ENCODE measurements at regions not wholly inside any gene's neighbourhood (a gene's known extent, or its start where the extent isn't known, plus 50 kb on each side); places are given as distances from the start of the nearest gene placed in this dataset.

DNA sequence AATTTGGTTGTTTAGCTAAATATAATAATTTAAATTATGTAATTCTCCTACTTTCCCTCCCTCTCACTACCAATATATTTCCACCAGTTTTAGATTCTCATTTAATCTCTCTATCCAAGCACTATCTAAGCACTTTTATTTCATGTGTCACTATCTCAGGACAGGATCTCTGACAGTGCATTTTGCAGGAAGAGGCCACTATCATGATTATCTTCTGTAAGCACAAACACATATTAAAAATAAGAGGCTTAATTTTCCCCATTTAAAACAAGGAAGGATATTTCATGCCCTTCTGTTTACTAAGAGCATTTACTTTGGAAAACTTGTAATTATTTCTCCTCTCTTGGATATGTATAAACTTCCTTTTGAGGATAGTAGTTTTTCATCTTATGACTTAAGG lies 726.2 kb upstream of the ZNF804A start:
- Histone ChIP-seq H3K27ac (ENCODE audit: low read depth, low read length) (no peak overlapping the region), H4K20me1 (ENCODE audit: insufficient read depth, low read length) (no peaks in the 10 kb centered on the region), H3K36me3 (ENCODE audit: insufficient read depth, low read length) (no peaks in the 10 kb centered on the region), H3K4me2 (ENCODE audit: insufficient read depth, low read length) (no peak overlapping the region), H3K4me3 (ENCODE audit: insufficient read depth, low read length) (no peak overlapping the region), H2AFZ (ENCODE audit: low read length) (no peak overlapping the region), H3K27me3 (ENCODE audit: insufficient read depth, low read length) (no peaks in the 10 kb centered on the region), H3K9me3 (ENCODE audit: low read depth, low read length) (no peaks in the 10 kb centered on the region), H3K4me1 (ENCODE audit: insufficient read depth, low read length) (no peaks in the 10 kb centered on the region), H3K79me2 (ENCODE audit: insufficient read depth, low read length) (no peaks in the 10 kb centered on the region)
- TF ChIP-seq, protein P1, sequence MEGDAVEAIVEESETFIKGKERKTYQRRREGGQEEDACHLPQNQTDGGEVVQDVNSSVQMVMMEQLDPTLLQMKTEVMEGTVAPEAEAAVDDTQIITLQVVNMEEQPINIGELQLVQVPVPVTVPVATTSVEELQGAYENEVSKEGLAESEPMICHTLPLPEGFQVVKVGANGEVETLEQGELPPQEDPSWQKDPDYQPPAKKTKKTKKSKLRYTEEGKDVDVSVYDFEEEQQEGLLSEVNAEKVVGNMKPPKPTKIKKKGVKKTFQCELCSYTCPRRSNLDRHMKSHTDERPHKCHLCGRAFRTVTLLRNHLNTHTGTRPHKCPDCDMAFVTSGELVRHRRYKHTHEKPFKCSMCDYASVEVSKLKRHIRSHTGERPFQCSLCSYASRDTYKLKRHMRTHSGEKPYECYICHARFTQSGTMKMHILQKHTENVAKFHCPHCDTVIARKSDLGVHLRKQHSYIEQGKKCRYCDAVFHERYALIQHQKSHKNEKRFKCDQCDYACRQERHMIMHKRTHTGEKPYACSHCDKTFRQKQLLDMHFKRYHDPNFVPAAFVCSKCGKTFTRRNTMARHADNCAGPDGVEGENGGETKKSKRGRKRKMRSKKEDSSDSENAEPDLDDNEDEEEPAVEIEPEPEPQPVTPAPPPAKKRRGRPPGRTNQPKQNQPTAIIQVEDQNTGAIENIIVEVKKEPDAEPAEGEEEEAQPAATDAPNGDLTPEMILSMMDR (IDR thresholded peaks at IDR 0.05; ENCODE audit: extremely low read depth, low read depth, low read length), result no peak
- DNase-seq (ENCODE audit: insufficient read length, low spot score, missing footprints), result no peak

DNA sequence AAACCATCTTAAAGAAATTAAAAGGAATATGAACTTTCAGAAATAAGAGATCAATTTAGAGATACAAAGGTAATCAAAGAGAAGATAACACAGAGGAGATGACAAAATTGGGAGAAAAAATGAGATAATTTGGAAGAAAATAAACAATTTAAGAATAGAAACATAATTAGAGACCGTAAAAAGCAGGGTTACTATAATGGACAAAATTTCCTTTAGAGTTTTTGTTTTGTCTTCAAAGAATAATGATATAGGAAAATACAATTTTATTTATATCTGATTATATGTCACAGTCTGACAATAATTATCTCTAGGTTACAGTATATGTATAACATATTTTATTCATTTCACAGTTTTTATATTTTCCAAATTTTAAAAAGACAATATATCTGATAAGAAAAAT lies 716.4 kb upstream of the ZNF804A start:
- no peaks in the 10 kb centered on the region for H4K20me1 ChIP-seq (ENCODE audit: insufficient read depth, low read length)
- DNase-seq (ENCODE audit: insufficient read length, low spot score, missing footprints), result no peak

DNA sequence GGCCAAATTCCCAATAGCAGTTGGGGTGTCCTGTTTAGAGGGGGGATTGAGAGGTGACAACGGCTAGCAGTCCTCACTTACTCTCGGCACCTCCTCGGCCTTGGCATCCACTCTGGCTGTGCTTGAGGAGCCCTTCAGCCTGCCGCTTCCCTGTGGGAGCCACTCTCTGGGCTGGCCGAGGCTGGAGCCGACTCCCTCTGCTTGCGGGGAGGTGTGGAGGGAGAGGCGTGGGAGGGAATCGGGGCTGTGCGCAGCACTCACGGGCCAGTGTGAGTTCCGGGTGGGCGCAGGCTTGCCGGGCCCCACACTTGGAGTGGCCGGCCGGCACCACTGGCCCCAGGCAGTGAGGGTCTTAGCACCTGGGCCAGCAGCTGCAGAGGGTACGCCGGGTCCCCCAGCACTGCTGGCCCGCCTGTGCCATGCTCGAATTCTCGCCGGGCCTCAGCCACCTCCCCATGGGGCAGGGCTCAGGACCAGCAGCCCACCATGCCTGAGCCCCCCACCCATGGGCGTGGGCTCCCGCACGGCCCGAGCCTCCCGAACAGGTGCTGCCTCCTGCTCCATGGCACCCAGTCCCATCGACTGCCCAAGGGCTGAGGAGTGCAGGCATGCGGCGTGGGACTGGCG lies 705.9 kb upstream of the ZNF804A start:
- Histone ChIP-seq H3K79me2 (ENCODE audit: insufficient read depth, low read length) (no peaks in the 10 kb centered on the region), H3K27me3 (ENCODE audit: insufficient read depth, low read length) (no peaks in the 10 kb centered on the region), H4K20me1 (ENCODE audit: insufficient read depth, low read length) (no peaks in the 10 kb centered on the region), H3K36me3 (ENCODE audit: insufficient read depth, low read length) (no peaks in the 10 kb centered on the region), H3K4me3 (ENCODE audit: insufficient read depth, low read length) (no peak overlapping the region), H3K4me2 (ENCODE audit: insufficient read depth, low read length) (no peak overlapping the region), H2AFZ (ENCODE audit: low read length) (no peak overlapping the region), H3K4me1 (ENCODE audit: insufficient read depth, low read length) (no peaks in the 10 kb centered on the region), H3K9me3 (ENCODE audit: low read depth, low read length) (no peaks in the 10 kb centered on the region), H3K27ac (ENCODE audit: low read depth, low read length) (no peak overlapping the region)
- DNase-seq (ENCODE audit: insufficient read length, low spot score, missing footprints), result no peak
- TF ChIP-seq, protein P1 (IDR thresholded peaks at IDR 0.05; ENCODE audit: extremely low read depth, low read depth, low read length), result no peak

More for the DNA sequence above, 716.4 kb upstream of the ZNF804A start:
- Histone ChIP-seq H3K4me1 (ENCODE audit: insufficient read depth, low read length) (no peaks in the 10 kb centered on the region), H3K27me3 (ENCODE audit: insufficient read depth, low read length) (no peaks in the 10 kb centered on the region), H3K79me2 (ENCODE audit: insufficient read depth, low read length) (no peaks in the 10 kb centered on the region), H3K9me3 (ENCODE audit: low read depth, low read length) (peaks cover 3% of the 10 kb centered on the region), H3K27ac (ENCODE audit: low read depth, low read length) (no peak overlapping the region), H2AFZ (ENCODE audit: low read length) (no peak overlapping the region), H3K4me2 (ENCODE audit: insufficient read depth, low read length) (no peak overlapping the region), H3K4me3 (ENCODE audit: insufficient read depth, low read length) (no peak overlapping the region), H3K36me3 (ENCODE audit: insufficient read depth, low read length) (no peaks in the 10 kb centered on the region)
- TF ChIP-seq, protein P1 (IDR thresholded peaks at IDR 0.05; ENCODE audit: extremely low read depth, low read depth, low read length), result no peak

DNA sequence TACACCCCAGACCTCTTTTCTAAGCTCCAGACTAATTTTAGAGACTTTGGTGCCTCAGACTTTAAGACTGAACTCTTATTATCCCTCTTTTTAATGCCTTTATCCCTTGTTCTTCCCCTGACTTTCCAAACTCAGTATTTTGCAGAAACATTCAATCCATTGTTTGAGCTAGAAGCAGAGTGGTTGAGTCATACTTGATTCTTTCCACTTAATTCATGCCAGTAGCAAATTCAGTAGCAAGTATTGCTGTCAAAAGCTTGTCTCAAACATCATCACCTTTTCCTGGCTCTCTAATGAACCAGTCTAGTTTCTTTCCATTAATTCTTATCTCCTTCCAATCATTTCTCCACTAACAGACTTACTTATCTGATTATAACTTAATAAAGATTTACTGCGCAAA lies 699.7 kb upstream of the ZNF804A start:
- Histone ChIP-seq H3K4me1 (ENCODE audit: insufficient read depth, low read length) (no peaks in the 10 kb centered on the region), H3K4me3 (ENCODE audit: insufficient read depth, low read length) (no peak overlapping the region), H2AFZ (ENCODE audit: low read length) (no peak overlapping the region), H3K27ac (ENCODE audit: low read depth, low read length) (no peak overlapping the region), H3K79me2 (ENCODE audit: insufficient read depth, low read length) (no peaks in the 10 kb centered on the region), H4K20me1 (ENCODE audit: insufficient read depth, low read length) (no peaks in the 10 kb centered on the region), H3K36me3 (ENCODE audit: insufficient read depth, low read length) (no peaks in the 10 kb centered on the region), H3K9me3 (ENCODE audit: low read depth, low read length) (peaks cover 2% of the 10 kb centered on the region), H3K4me2 (ENCODE audit: insufficient read depth, low read length) (no peak overlapping the region), H3K27me3 (ENCODE audit: insufficient read depth, low read length) (no peaks in the 10 kb centered on the region)
- TF ChIP-seq, protein P1 (IDR thresholded peaks at IDR 0.05; ENCODE audit: extremely low read depth, low read depth, low read length), result no peak
- DNase-seq (ENCODE audit: insufficient read length, low spot score, missing footprints), result peak; percentile 14

Data from osteoblast (primary cell).